Liver (tissue), 8 donors: ENCODE measurements at regions not wholly inside any gene's neighbourhood (a gene's known extent, or its start where the extent isn't known, plus 50 kb on each side); places are given as distances from the start of the nearest gene placed in this dataset.

ENCODE experiments used
- DNase-seq: peaks from one replicate; pipeline ENCODE4 v3.0.0-alpha.2; 2017; ENCODE audit warnings: low spot score
- H3K27ac ChIP-seq, 2 donors: one replicate each; pipeline ENCODE4 v1.7.0; 2013; ENCODE audit warnings: inconsistent platforms in 2 of 2, low read length in 2 of 2, control low read depth in 1 of 2, low read depth in 1 of 2, mild to moderate bottlenecking in 1 of 2
- H3K27me3 ChIP-seq, 4 donors: one replicate each; pipeline versions ENCODE4 v1.6.1 to v1.7.0; 2013; ENCODE audit warnings: low read length in 3 of 4, inconsistent platforms in 1 of 4, mild to moderate bottlenecking in 1 of 4, moderate library complexity in 1 of 4; ENCODE audit not compliant: control insufficient read depth in 4 of 4, insufficient read depth in 4 of 4
- H3K36me3 ChIP-seq, 4 donors: one replicate each; pipeline versions ENCODE4 v1.6.1 to v1.7.0; 2013; ENCODE audit warnings: low read length in 3 of 4, mild to moderate bottlenecking in 3 of 4, low read depth in 1 of 4, moderate library complexity in 1 of 4; ENCODE audit not compliant: control insufficient read depth in 4 of 4, insufficient read depth in 3 of 4
- H3K4me1 ChIP-seq, 4 donors: one replicate each; pipeline versions ENCODE4 v1.6.1 to v1.7.0; 2013; ENCODE audit warnings: low read length in 3 of 4, mild to moderate bottlenecking in 3 of 4, moderate library complexity in 1 of 4; ENCODE audit not compliant: control insufficient read depth in 4 of 4, insufficient read depth in 4 of 4
- H3K4me3 ChIP-seq, 3 donors: one replicate each; pipeline versions ENCODE4 v1.6.1 to v1.7.0; 2013; ENCODE audit warnings: low read length in 3 of 3, control low read depth in 1 of 3, low read depth in 1 of 3, mild to moderate bottlenecking in 1 of 3
- H3K9ac ChIP-seq, 2 donors: one replicate each; pipeline ENCODE4 v1.7.0; 2013; ENCODE audit warnings: low read length in 2 of 2, mild to moderate bottlenecking in 2 of 2, moderate library complexity in 2 of 2, control low read depth in 1 of 2, low read depth in 1 of 2
- H3K9me3 ChIP-seq, 4 donors: one replicate each; pipeline versions ENCODE4 v1.6.1 to v1.7.0; 2013; ENCODE audit warnings: low read length in 3 of 4; ENCODE audit not compliant: control insufficient read depth in 4 of 4
- CTCF ChIP-seq: fragments of 150-350 bp; IDR thresholded peaks from 2 replicates; pipeline ENCODE4 v1.5.1; 2017; ENCODE audit warnings: improper control_type of control experiment, low read depth, low read length; ENCODE audit not compliant: missing input control
- EGR1 ChIP-seq, 2 donors: IDR thresholded peaks; 2 replicates each; pipeline ENCODE4 v1.6.1; 2016 to 2018; ENCODE audit warnings: antibody characterized with exemption in 2 of 2, low read depth in 2 of 2
- FOXA1 ChIP-seq: IDR thresholded peaks from 2 replicates; pipeline ENCODE4 v1.6.1; 2016; ENCODE audit warnings: antibody characterized with exemption
- FOXA2 ChIP-seq: IDR thresholded peaks from 2 replicates; pipeline ENCODE4 v1.6.1; 2016; ENCODE audit warnings: antibody characterized with exemption
- GABPA ChIP-seq, 2 donors: IDR thresholded peaks in 1 of 2; conservative IDR thresholded peaks in 1 of 2; 2 replicates each; pipeline ENCODE4 v1.6.1; 2016; ENCODE audit warnings: antibody characterized with exemption in 2 of 2, mild to moderate bottlenecking in 1 of 2, moderate library complexity in 1 of 2
- HNF4A ChIP-seq, 2 donors: conservative IDR thresholded peaks; 2 replicates each; pipeline ENCODE4 v1.6.1; 2016; ENCODE audit warnings: antibody characterized with exemption in 2 of 2, mild to moderate bottlenecking in 2 of 2
- HNF4G ChIP-seq: IDR thresholded peaks from 2 replicates; pipeline ENCODE4 v1.6.1; 2016; ENCODE audit warnings: antibody characterized with exemption
- JUND ChIP-seq, 2 donors: IDR thresholded peaks; 2 replicates each; pipeline ENCODE4 v1.6.1; 2016; ENCODE audit warnings: antibody characterized with exemption in 2 of 2
- NR2F2 ChIP-seq: IDR thresholded peaks from 2 replicates; pipeline ENCODE4 v1.6.1; 2016; ENCODE audit warnings: antibody characterized with exemption
- RAD21 ChIP-seq, 2 donors: IDR thresholded peaks; 2 replicates each; pipeline ENCODE4 v1.6.1; 2016; ENCODE audit warnings: antibody characterized with exemption in 2 of 2, mild to moderate bottlenecking in 2 of 2
- SP1 ChIP-seq: IDR thresholded peaks from 2 replicates; pipeline ENCODE4 v1.6.1; 2018; ENCODE audit warnings: antibody characterized with exemption, mild to moderate bottlenecking
- TAF1 ChIP-seq: conservative IDR thresholded peaks from 2 replicates; pipeline ENCODE4 v1.6.1; 2016; ENCODE audit warnings: antibody characterized with exemption, mild to moderate bottlenecking
- YY1 ChIP-seq: IDR thresholded peaks from 2 replicates; pipeline ENCODE4 v1.6.1; 2016; ENCODE audit warnings: antibody characterized with exemption, mild to moderate bottlenecking
- ZBTB33 ChIP-seq: IDR thresholded peaks from 2 replicates; pipeline ENCODE4 v1.6.1; 2016; ENCODE audit warnings: antibody characterized with exemption
- WGBS: extraction: QIAGEN DNeasy Blood & Tissue Kit; methylation state at CpG from one replicate; pipeline ENCODE4 v1.1.7; 2013; 5-methylcytosine and 5-hydroxymethylcytosine counted together
- TF ChIP-seq, protein P1 (sequence below): IDR thresholded peaks from 2 replicates; pipeline ENCODE4 v1.6.1; 2016; ENCODE audit warnings: antibody characterized with exemption
- TF ChIP-seq, protein P2 (sequence below): IDR thresholded peaks from 2 replicates; pipeline ENCODE4 v1.6.1; 2016; ENCODE audit warnings: antibody characterized with exemption, mild to moderate bottlenecking
- donor health status: healthy.
- donor health status: healthy.
- donor health status: healthy.
- donor health status: healthy.
- donor health status: healthy.

DNA sequence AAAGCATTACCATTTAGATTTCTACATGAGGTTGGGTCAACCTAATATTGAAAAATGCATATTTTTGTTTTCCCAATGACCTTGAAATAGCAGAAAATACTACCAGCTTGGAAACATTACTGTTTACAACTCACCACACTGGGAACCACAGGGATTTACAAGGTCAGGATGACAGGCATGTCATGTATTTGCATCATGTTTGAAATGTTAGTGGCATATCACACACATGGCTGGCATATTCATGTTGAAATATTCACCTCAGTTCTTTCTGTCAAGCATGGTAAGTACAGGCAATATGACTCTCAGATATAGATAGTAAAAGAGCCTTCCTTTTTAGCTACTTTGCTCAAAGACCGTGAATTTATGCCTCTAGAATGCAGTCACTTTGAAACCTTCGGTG is 593.5 kb downstream of the NOVA1 start:
- WGBS = 85% methylated on average over 2 of the region's 2 CpGs
- no peak for DNase-seq

DNA sequence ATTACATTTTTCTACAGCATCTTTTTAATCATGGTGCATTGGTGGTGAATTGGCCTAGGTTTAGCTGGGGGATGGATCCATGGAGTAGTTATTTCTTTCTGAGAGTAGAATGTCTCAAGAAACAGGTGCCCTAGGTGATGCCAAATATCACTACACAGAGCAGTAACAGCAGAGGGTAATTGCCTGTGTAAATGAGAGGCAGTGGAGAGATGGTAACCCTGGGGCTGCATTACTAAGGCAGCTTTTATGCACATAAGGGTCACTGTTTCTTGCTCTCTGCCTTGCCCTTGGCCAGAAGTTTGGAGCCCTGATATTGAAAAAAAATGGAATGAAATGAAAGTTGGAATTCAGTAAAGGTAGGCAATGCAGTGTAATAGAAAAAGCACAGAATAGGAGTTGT is 604.0 kb downstream of the NOVA1 start:
- no peak for TF ChIP-seq JUND (IDR thresholded peaks at IDR 0.05)
- no peak for TF ChIP-seq NR2F2
- TF ChIP-seq FOXA2 = no peak
- no peak for TF ChIP-seq SP1
- TF ChIP-seq YY1 = no peak
- no peak for TF ChIP-seq TAF1
- no peak for TF ChIP-seq HNF4G
- no peak for TF ChIP-seq GABPA (IDR thresholded peaks at IDR 0.05 in 1 of 2, conservative IDR thresholded peaks at IDR 0.05 in 1 of 2)
- TF ChIP-seq RAD21 (IDR thresholded peaks at IDR 0.05) = no peak
- TF ChIP-seq HNF4A (conservative IDR thresholded peaks at IDR 0.05) = no peak
- no peak for TF ChIP-seq ZBTB33
- Histone ChIP-seq H3K4me1 (no peaks in the 10 kb centered on the region), H3K27me3 (no peaks in the 10 kb centered on the region), H3K36me3 (no peaks in the 10 kb centered on the region), H3K9me3 (no peaks in the 10 kb centered on the region), H3K27ac (no peak overlapping the region), H3K4me3 (no peak overlapping the region), H3K9ac (no peak overlapping the region)
- DNase-seq = no peak

More for the DNA sequence above, 593.5 kb downstream of the NOVA1 start:
- no peaks in the 10 kb centered on the region for H3K36me3 ChIP-seq
- TF ChIP-seq FOXA1 = no peak
- no peak for TF ChIP-seq JUND (IDR thresholded peaks at IDR 0.05)
- TF ChIP-seq YY1 = no peak
- TF ChIP-seq CTCF = no peak
- TF ChIP-seq GABPA (IDR thresholded peaks at IDR 0.05 in 1 of 2, conservative IDR thresholded peaks at IDR 0.05 in 1 of 2) = no peak
- no peak for TF ChIP-seq EGR1 (IDR thresholded peaks at IDR 0.05; ENCODE audit: low read depth in 2 of 2)
- TF ChIP-seq NR2F2 = no peak
- TF ChIP-seq, protein P1, sequence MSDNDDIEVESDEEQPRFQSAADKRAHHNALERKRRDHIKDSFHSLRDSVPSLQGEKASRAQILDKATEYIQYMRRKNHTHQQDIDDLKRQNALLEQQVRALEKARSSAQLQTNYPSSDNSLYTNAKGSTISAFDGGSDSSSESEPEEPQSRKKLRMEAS = no peak
- TF ChIP-seq, protein P2, sequence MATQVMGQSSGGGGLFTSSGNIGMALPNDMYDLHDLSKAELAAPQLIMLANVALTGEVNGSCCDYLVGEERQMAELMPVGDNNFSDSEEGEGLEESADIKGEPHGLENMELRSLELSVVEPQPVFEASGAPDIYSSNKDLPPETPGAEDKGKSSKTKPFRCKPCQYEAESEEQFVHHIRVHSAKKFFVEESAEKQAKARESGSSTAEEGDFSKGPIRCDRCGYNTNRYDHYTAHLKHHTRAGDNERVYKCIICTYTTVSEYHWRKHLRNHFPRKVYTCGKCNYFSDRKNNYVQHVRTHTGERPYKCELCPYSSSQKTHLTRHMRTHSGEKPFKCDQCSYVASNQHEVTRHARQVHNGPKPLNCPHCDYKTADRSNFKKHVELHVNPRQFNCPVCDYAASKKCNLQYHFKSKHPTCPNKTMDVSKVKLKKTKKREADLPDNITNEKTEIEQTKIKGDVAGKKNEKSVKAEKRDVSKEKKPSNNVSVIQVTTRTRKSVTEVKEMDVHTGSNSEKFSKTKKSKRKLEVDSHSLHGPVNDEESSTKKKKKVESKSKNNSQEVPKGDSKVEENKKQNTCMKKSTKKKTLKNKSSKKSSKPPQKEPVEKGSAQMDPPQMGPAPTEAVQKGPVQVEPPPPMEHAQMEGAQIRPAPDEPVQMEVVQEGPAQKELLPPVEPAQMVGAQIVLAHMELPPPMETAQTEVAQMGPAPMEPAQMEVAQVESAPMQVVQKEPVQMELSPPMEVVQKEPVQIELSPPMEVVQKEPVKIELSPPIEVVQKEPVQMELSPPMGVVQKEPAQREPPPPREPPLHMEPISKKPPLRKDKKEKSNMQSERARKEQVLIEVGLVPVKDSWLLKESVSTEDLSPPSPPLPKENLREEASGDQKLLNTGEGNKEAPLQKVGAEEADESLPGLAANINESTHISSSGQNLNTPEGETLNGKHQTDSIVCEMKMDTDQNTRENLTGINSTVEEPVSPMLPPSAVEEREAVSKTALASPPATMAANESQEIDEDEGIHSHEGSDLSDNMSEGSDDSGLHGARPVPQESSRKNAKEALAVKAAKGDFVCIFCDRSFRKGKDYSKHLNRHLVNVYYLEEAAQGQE = no peak
- no peaks in the 10 kb centered on the region for H3K4me1 ChIP-seq
- no peak overlapping the region for H3K4me3 ChIP-seq
- no peak overlapping the region for H3K27ac ChIP-seq
- no peak overlapping the region for H3K9ac ChIP-seq
- H3K9me3 ChIP-seq = no peaks in the 10 kb centered on the region
- H3K27me3 ChIP-seq = no peaks in the 10 kb centered on the region
